Vagina (tissue), 2 donors: ENCODE measurements at regions not wholly inside any gene's neighbourhood (a gene's known extent, or its start where the extent isn't known, plus 50 kb on each side); places are given as distances from the start of the nearest gene placed in this dataset.

ENCODE experiments used
- CTCF ChIP-seq, 3 experiments: fragments of 450-650 bp in 2 of 3; fragments of 200-600 bp in 1 of 3; sonication (generic) in 1 of 3; IDR thresholded peaks; one replicate each; pipeline ENCODE4 v1.5.1; 2017 to 2019; ENCODE audit warnings: antibody characterized with exemption in 3 of 3, mild to moderate bottlenecking in 2 of 3, moderate library complexity in 2 of 3
- POLR2AphosphoS5 ChIP-seq, 2 donors: sonication (generic); formaldehyde crosslinking; IDR thresholded peaks; one replicate each; pipeline ENCODE4 v1.9.0; 2017; ENCODE audit warnings: antibody characterized with exemption in 2 of 2, mild to moderate bottlenecking in 2 of 2, low read depth in 1 of 2; ENCODE audit not compliant: insufficient read depth in 1 of 2

DNA sequence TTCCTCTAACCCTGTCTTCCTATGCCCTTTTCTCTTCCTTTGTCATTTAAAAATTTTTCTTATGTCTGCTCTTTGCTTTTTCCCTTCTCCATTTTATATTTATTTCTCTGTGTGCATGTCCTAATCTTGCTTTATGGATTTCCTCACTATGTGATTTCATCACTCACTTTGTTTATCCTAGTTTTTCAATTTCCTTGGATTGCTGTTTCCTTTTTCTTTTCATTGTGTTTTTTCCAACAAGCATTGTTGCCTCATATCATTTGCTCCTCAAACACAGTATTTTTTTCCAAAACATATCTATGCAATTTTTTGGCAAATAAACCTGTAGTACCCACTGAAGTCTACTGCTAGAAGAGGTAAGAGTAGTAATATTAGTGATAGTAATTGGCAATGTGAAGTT lies 67.4 kb upstream of the PNPT1 start:
- TF ChIP-seq CTCF (IDR thresholded peaks at IDR 0.05): no peak
- no peak for TF ChIP-seq POLR2AphosphoS5 (IDR thresholded peaks at IDR 0.05; ENCODE audit: insufficient read depth in 1 of 2, low read depth in 1 of 2)
